Retina (tissue), 1 donor: ENCODE measurements at regions not wholly inside any gene's neighbourhood (a gene's known extent, or its start where the extent isn't known, plus 50 kb on each side); places are given as distances from the start of the nearest gene placed in this dataset.
"Not testable (repeated sequence)": the region's sequence is repeated elsewhere in the genome, so short reads cannot be mapped to it uniquely, and the experiment has no call there.

Experiments used
- DNase-seq: peaks from one replicate; pipeline ENCODE4 v3.0.0-alpha.2; 2016

GRCh38 chr1:173257805-173258204, 50.7 kb upstream of the TNFSF4 start:
- no peak for DNase-seq

- DNase-seq: no peak
Measured at GRCh38 chr1:173258479-173259264, 51.5 kb upstream of the TNFSF4 start.

- DNase-seq: not testable (repeated sequence)
Measured at GRCh38 chr1:173260329-173260728, 53.2 kb upstream of the TNFSF4 start.

GRCh38 chr1:173266841-173267240, 59.7 kb upstream of the TNFSF4 start:
- no peak for DNase-seq

- no peak for DNase-seq
Measured at GRCh38 chr1:173267453-173267945, 60.4 kb upstream of the TNFSF4 start.

GRCh38 chr1:173268261-173268660, 61.1 kb upstream of the TNFSF4 start:
- DNase-seq: no peak

- DNase-seq: no peak
Measured at GRCh38 chr1:173268786-173269277, 61.7 kb upstream of the TNFSF4 start.

GRCh38 chr1:173269490-173270230, 62.5 kb upstream of the TNFSF4 start:
- no peak for DNase-seq

- DNase-seq: no peak
Measured at GRCh38 chr1:173270243-173270642, 63.1 kb upstream of the TNFSF4 start.

GRCh38 chr1:173271021-173271420, 63.9 kb upstream of the TNFSF4 start:
- DNase-seq: not testable (repeated sequence)

- DNase-seq: no peak
Measured at GRCh38 chr1:173275496-173275895, 68.4 kb upstream of the TNFSF4 start.

- no peak for DNase-seq
Measured at GRCh38 chr1:173276922-173277800, 70.0 kb upstream of the TNFSF4 start.

- DNase-seq: no peak
Measured at GRCh38 chr1:173280899-173281660, 73.9 kb upstream of the TNFSF4 start.

GRCh38 chr1:173285048-173285447, 77.9 kb upstream of the TNFSF4 start:
- DNase-seq: no peak

GRCh38 chr1:173287785-173288184, 80.7 kb upstream of the TNFSF4 start:
- DNase-seq: no peak

- DNase-seq: no peak
Measured at GRCh38 chr1:173293756-173294155, 86.6 kb upstream of the TNFSF4 start.

- no peak for DNase-seq
Measured at GRCh38 chr1:173294843-173295242, 87.7 kb upstream of the TNFSF4 start.

GRCh38 chr1:173295391-173295790, 88.3 kb upstream of the TNFSF4 start:
- no peak for DNase-seq

- no peak for DNase-seq
Measured at GRCh38 chr1:173295995-173296394, 88.9 kb upstream of the TNFSF4 start.

GRCh38 chr1:173297798-173298391, 90.8 kb upstream of the TNFSF4 start:
- DNase-seq: no peak
